ENCODE measurements at regions not wholly inside any gene's neighbourhood (a gene's known extent, or its start where the extent isn't known, plus 50 kb on each side); places are given as distances from the start of the nearest gene placed in this dataset.

DNA sequence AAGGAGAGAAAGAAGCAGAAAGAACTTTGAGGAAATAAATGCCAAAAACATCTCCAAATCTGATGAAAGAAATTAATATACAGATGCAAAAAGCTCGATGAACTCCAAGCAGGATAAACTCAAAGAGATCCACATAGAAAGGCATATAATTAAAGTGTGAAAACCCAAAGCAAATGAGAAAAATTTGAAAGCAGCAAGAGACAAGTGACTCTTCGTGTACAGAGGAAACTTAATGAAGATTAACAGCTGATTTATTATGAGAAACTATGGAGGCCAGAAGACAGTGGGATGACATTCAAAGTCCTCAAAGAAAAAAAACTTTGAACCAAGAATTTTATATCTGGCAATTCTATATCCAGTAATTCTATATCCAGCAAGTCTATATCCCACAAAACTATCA, 163.0 kb upstream of the TMCC3 start:
- TF ChIP-seq POLR2AphosphoS5 (IDR thresholded peaks at IDR 0.05) (no peak), EP300 (IDR thresholded peaks at IDR 0.05) (no peak), CTCF (IDR thresholded peaks at IDR 0.05) (no peak)
